ENCODE measurements at regions not wholly inside any gene's neighbourhood (a gene's known extent, or its start where the extent isn't known, plus 50 kb on each side); places are given as distances from the start of the nearest gene placed in this dataset.
A peak's percentile ranks its signal among the peaks of the same experiment; 100 is the strongest.

DNA sequence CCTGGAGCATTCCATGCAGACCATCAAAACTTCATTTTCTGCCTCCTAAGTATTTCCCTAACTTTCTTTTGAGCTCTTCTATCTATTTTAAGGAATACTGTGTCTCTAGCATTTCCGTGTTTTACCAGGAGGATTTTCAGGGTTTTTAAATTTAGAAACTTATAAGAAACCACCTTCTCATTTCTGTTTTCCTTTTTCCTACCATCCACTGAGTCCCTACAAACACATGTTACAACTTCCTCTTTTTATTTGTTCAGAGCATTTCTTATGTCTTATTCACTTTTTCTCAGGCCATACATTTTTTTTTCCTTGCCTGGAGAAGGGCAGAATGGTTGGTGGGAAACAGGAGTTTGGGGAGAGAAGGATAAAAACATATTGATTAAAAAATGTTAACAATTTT is 130.0 kb upstream of the BMP5 start:
- DNase-seq = no peak

DNA sequence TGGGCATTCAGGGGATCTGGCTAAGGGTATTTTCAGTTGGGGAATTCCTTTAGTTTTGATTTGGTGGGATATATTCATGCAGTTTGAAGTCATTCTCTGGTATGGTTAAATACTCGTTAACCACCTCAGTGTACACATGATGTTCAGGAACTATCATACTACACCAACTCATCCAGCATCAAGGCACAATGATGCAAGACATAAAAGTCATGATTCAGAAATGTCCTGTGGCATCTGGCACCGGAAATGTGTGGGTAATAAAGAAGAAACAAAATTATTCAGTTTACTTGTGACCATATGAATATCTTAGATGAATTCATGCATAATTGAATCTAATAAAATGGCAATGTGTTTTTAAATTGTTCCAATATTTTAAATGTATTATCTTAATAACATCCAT is 129.0 kb upstream of the BMP5 start:
- DNase-seq = no peak

DNA sequence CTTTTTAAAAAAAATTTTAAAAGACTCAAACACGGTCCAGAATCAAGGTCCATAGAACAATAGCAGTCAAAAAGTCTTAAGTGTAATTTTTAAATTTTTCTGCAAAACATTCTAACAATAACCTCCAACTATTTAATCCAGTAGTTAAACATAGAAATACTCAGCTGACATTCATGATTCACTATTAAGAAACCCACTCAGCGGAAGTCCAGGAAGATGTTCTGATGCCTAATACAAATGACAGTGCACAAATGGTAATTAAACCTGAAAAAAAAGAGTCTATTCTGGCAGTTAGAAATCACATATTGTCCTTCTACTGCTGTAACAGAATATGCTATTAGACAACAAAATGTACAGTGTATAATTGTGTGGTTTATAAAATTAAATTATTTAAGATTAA is 128.2 kb upstream of the BMP5 start:
- no peak for DNase-seq

GRCh38 chr6:56002336-56002735 is 126.9 kb upstream of the BMP5 start:
- DNase-seq = no peak

DNA sequence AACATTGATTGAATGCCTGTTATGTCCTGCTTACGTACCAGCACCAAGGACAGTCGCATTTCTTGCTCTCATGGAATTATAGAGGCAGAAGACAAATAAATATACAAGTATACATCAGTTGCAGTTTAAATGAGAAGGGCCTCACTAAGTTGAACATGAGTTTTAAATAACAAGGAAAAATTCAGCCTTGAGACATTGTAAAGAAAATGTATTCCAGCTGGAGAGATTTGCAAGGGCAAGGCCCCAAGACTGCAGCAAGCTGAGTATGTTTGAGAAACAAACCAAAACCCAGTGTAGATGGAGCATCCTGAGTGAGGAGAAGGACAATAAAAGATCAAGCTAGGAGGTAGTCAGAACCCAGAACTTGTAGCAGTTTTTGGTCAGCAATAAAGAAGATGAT is 123.2 kb upstream of the BMP5 start:
- DNase-seq = no peak

- DNase-seq = no peak
Measured at GRCh38 chr6:55997223-55997874, 122.0 kb upstream of the BMP5 start.

DNA sequence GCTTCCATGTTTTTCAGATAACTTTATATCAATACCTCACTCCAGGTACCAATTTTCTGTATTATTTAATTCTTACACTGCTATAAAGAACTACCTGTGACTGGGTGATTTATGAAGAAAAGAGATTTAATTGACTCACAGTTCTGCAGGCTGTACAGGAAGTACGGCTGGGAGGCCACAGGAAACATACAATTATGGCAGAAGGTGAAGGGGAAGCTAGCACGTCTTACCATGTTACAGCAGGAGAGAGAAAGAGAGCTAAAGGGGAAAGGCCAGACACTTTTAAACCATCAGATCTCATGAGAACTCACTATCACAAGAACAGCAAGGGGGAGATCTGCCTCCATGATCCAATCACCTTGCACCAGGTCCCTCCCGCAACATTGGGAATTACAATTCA is 119.1 kb upstream of the BMP5 start:
- DNase-seq = no peak

- no peak for DNase-seq
Measured at GRCh38 chr6:55993418-55993817, 118.0 kb upstream of the BMP5 start.

GRCh38 chr6:55992546-55992945 is 117.2 kb upstream of the BMP5 start:
- DNase-seq = no peak

DNA sequence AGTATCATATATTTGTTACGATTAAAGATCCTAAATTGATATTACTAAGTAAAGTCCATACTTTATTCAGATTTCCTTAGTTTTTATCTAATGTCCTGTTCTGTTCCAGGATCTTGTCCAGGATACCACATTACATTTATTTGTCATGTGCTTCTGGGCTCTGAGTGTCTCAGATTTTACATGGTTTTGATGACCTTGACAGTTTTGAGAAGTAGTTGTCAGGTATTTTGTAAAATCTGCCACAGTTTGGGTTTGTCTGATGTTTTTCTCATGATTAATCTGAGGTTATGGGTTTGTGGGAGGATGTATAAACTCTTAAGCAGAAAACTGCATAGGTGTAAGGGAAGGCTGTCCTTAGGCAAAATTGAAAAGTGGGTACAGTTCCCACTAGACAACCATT is 109.9 kb upstream of the BMP5 start:
- no peak for DNase-seq

- no peak for DNase-seq
Measured at GRCh38 chr6:55983861-55984260, 108.5 kb upstream of the BMP5 start.

- no peak for DNase-seq
Measured at GRCh38 chr6:55981660-55982059, 106.3 kb upstream of the BMP5 start.

GRCh38 chr6:55980627-55981211 is 105.3 kb upstream of the BMP5 start:
- peak; percentile 23 for DNase-seq

DNA sequence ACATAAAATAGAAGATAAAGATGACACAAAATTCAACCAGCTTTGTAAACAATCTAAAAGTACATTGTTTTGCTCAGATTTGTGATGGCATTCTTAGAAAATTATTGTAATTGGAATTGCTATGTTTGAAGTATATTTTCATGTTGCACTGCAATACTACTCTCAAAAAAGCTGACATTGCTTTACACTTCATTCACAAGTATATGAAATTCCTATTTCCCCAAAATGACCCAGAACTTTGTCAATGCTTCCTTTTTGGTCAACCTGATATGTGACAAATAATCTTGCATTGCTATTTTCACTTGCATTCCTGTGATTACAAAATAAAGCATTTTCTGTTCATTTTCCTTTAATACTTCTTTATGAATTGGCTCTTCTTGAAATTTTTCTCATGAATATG is 104.1 kb upstream of the BMP5 start:
- DNase-seq = no peak

DNA sequence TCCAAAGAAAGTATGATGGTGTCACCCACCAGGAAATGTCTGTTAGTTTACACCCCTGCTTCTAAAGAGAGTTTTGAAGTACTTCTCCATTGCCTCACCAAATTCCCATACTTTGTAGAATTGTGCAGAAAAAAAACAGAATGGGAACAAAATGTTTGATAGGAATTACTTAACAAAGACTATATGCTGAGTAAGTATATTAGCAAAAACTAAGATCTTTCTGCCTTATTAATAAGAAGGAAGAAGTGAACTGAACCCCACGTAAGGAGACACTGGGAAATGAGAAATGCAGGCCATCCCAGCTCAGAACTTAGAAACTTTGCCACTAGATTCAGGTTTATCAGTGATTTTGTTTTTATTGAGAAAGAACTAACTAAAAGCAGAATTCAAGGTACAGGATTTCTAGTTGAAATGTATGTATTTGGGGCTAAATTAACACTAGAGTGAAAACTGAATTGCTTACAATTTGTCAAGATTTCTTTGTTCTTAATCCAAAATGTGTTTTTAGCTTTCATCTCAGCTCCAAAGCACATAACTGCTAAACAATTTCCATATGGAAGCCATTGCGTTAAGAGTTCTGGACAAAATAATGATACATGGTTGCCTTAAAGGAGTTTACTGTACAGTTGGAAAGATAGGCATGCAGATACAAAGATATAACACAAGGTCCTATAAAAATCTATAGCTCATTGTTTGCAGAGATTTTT is 102.7 kb upstream of the BMP5 start:
- DNase-seq = no peak

DNA sequence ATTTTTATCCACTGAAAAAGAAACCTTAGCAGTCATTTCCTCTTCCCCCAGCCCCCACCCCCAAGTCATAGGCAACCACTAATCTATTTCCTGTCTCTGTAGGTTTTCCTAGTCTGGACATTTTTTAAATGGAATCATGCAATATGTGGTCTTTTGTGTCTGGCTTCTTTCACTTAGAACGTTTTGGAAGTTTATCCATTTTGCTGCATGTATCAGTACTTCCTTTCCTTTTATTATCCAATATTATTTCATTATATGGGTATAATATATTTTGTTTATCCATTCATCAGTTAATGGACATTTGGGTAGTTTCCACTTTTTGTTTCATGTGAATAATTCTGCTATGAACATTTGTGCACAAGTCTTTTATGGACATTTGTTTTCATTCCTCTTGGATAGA is 99.3 kb upstream of the BMP5 start:
- DNase-seq = no peak

GRCh38 chr6:55972091-55972490 is 96.7 kb upstream of the BMP5 start:
- DNase-seq = no peak

DNA sequence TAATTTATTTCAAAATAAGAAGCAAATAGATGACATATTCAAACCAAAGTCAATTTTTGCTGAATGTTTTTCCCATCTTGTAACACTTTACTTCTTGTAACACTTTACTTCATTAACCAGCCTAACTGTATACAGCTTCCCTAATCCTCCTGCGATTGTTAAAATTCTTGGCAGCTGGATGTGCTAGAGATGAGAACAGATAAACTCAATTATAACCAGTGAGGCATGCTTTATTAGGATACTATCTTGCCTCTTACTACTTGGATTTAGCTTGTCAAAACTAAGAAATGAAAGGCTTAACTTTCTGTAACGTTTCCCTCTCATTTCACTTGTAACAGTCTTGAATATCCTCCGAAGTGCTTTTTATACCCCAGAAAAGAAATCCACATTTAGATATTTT is 94.1 kb upstream of the BMP5 start:
- DNase-seq = no peak

- no peak for DNase-seq
Measured at GRCh38 chr6:55968926-55969325, 93.5 kb upstream of the BMP5 start.

GRCh38 chr6:55964136-55964535 is 88.7 kb upstream of the BMP5 start:
- no peak for DNase-seq

DNA sequence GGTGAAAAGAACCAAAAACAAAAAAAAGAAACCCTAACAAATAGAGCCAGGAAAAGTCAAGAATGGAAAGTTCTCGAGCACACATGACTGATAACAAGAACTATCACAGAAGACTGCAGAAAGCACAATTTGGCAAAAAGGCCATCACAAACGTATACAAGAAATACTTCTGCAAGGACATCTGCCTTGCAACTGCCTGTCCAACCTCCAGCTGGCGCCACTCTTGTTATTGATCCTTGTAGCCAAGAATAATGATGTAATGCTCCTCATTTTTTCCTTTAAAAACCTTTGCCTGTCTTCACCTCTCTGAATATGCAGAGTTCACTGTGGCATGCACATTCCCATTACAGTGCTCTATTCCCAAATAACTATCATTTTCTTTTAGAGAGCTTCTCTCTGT is 87.9 kb upstream of the BMP5 start:
- DNase-seq = no peak

DNA sequence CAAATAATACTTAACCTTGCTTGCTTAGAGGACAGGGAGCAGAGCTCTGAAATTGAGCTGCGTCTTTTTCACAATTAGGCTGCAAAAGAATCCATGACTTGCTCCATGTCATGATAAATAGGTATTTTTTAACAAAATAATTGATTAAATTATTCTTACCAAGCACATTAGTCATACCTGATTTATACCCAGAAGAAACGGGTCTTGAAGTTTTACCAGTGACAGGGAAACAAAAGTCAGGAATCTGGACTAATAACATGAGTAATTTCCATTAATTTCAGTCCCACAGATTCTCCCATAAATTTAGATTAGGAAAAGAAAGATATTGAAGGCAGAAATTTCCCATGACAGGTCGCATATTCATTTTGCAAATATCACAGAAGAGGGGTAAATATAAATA is 85.0 kb upstream of the BMP5 start:
- no peak for DNase-seq

DNA sequence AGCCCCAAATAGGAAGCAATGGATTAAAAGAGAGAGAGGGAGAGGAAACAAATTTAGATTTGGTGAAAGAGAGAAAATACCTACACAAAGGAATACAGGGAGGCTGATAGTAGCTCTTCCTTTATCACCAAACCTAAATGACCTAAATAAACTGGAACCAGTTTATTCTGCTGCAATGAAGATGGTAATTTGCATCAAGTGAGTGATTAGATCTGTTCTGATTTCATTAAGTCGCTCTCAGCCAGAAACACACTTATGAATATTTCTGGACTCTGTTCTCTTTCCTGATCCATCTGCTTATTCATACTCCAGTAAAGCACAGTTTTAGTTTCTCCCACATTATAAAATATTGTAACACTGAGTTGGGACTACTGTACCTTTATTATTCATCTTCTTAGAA is 83.4 kb upstream of the BMP5 start:
- DNase-seq = no peak

GRCh38 chr6:55957961-55958422 is 82.6 kb upstream of the BMP5 start:
- DNase-seq = no peak

DNA sequence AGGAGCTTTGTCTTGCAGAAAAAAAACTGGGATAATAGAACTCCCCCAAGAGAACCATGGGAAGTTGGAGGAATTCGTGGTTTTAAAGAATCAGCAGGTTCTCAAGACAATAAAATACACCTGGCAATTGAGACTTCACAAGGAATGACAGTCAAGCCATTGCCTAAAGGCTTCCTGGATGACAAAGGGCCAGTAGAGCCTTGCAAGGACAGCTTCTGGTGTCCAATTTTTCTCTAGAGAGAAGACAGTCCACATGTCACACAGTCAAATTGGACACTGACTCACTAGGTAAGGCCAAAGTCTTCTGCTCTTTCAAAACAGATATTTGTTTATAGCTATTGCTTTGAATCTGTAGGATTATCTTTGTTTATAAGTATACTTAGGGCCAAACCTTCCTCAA is 80.3 kb upstream of the BMP5 start:
- DNase-seq = no peak

Data from NCI-H1092 treated with DMSO at 0.1 percent for 48 hours (cell line).